Activated CD4-positive, alpha-beta T cell treated with anti-CD3 and anti-CD28 coated beads for 24 hours (primary cell): ENCODE measurements at regions not wholly inside any gene's neighbourhood (a gene's known extent, or its start where the extent isn't known, plus 50 kb on each side); places are given as distances from the start of the nearest gene placed in this dataset.

Experiments
- DNase-seq, 2 donors: peaks; one replicate each; pipeline ENCODE4 v3.0.0-alpha.2; 2020; ENCODE audit warnings: low read depth in 2 of 2

GRCh38 chr1:170271430-170272161 is 125.8 kb downstream of the NTMT2 start:
- DNase-seq, result no peak

DNA sequence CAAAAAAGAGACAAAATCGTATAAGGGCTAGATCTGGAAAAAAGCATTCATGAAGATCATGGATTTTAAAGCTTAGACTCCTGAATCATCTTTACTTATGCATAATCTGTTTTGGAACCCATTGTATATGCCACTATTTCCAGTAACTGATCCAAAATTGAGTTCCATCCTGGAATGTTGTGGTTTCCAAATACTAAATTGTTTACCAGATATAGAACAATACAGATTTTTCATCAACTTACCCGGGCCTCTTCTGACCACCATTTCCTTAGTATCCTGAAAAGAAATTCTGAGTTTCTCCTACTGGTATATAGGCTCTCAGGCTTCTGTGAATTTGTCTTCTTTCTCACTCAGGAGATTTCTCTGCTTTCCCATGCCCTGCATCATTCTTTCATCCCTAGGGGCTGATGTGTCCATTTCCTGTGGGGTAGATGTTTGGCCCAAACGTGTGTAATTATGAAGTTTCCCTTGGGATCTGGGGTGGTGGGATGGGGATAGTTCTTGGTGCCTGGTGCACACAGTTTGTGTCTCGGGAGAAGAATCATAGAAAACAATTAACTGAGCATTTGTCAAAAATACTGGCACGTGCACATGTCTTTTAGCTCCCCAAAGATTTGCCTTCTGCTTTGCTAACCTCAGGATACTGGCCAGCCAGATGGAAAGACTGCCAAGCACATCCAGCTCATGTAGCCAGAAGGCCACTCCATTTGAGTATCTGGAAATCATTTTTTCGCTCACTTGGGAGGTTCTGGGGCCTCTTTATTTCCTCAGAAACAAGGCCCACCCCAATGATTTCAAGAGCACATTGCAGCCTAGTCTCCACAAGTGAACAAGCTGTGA is 127.8 kb downstream of the NTMT2 start:
- no peak for DNase-seq

- no peak for DNase-seq
These were observed 128.4 kb downstream of the NTMT2 start for GRCh38 chr1:170274131-170274501.

GRCh38 chr1:170277985-170278384 is 132.2 kb downstream of the NTMT2 start:
- DNase-seq, result no peak

DNA sequence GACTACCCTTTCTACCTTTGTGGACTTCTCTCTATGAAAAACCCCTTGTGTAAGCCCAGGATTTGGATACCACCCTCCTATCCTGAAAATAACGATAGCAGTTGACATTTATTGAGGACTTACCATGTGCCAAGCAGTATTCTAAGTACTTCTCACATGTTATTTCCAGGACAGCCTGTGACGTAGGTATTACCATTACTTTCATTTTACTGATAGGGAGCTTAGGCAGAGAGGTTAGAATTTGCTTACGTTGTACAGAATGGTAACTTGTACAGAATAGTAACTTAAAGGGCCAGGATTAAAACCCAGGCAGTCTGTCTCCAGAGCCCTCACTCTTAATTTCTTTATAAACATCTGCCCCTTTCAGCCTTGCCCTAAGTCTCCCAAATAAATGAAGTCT is 138.3 kb downstream of the NTMT2 start:
- DNase-seq, result no peak

DNA sequence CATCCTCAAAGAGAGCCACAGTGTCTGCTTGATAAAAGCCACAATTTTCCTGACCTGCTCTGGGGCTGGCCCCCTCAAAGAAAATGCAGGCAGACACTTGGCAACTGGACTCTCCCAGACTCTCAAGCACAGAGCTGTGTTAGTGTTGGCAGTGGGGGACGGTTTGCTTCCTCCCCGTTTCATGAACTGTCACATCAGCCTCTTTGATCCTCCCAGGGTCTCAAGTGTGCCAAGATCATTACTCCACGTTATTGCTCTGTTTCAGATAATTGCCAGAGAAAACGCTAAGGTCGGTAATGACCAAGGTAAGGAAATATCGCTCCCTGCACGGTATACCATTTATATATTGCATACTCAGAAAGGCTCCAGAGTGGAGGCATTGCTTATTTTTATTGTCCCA is 138.8 kb downstream of the NTMT2 start:
- DNase-seq, result no peak

DNA sequence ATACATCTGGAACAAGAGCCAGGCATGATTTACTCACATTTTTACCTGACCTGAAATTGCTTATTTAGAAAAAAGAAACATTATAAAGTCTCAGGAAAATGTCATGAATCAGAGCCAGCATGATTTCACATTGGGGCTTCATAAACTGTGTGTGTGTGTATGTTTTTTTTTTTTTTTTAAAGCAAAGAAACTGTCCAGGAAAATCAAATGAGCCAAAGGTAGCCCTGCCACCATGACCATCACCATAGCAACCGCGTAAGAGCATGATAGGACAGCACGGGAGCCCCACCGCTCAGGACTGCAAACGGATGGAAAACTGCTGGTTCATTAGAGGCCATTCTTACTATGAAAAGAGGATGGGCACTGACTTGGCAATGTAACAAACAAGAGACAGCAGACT is 139.2 kb downstream of the NTMT2 start:
- no peak for DNase-seq

DNA sequence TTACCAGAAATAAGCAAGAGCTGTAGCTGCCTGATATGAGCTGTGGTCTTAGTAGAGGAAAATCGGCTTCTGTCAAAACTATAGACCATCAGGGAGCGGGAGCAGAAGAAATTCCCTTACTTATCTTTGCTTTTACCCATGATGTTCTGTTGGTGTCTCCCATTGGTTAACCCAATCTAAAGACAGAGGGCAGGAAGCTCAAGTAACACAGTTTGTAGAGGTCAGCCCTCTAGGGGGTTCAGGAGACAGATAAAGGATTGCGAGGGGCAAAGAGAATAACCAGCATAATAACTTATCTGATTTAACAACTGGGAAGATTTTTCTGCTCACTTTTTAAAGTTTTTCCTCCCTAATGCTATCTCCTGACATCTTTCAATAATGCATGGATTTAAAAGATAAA is 142.4 kb downstream of the NTMT2 start:
- DNase-seq, result no peak

DNA sequence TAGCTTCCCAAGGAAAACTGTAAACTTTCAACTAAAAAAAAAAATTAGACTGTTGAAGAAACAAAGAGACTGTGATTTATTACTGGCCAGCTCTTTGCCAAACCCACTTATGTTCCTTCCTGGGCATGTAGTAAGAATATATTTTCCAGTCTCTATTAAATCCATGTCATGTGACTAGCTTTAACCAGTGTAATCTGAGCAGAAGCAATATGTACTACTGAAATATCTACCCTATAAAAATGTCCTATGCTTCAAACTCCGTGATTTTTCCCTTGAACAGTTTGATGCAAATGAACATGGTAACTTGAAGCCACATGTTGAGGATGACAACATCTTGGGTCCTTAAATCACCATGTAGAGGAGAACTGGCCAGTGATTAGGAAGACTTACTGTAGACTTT is 144.5 kb downstream of the NTMT2 start:
- DNase-seq, result no peak

GRCh38 chr1:170290991-170291390 is 145.2 kb downstream of the NTMT2 start:
- no peak for DNase-seq

DNA sequence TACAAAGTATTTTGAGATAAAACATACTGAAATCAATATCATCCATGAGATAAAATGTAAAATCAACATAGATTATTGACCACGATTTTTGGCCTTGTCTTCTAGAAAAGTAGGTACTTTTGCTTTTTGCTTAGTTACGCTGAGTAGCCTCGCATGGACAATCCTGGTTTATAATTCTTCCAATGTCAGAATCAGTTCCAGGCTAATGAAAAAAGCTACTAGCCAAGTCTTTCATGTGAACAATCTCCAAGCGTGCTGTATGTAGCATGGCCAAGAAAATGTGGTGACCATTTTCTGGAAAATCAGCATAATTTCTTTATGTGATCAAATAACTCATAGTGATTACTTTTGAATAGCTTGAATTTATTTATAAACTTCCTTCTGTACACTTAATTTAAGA is 145.8 kb downstream of the NTMT2 start:
- no peak for DNase-seq

- DNase-seq, result no peak
These were observed 150.5 kb downstream of the NTMT2 start for GRCh38 chr1:170296211-170296610.

DNA sequence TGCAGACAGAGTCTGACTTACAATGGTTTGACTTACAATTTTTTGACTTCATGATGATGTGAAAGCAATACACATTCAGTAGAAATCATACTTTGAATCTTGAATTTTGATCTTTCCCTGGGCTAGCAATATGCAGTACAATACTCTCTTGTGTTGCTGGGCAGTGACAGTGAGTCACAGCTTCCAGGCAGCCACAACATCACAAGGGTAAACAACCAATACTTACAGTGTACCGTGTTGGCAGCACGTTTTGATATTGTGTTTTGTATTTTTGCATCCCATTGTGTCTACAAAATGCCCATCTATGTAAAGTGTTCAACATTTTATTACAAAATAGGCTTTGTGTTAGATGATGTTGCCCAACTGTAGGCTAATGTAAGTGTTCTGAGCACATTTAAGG is 150.9 kb downstream of the NTMT2 start:
- no peak for DNase-seq

DNA sequence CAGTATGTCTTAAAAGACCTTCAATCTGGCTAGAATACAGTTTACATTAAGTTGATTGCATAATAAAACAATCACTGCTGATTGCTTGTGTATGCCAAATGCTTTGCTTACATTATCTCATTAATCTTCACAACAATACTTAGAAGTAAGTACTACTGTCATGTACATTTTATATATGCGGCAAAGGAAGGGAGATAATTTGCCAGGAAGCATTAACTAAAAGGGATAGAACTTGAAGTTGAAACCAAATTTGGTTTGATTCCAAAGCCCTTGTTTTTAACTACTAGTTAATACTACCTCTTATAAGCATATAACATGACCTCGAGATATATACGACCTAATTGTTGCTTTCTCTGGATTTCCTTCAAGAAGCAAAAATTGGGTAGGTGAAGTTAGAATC is 155.8 kb downstream of the NTMT2 start:
- no peak for DNase-seq

DNA sequence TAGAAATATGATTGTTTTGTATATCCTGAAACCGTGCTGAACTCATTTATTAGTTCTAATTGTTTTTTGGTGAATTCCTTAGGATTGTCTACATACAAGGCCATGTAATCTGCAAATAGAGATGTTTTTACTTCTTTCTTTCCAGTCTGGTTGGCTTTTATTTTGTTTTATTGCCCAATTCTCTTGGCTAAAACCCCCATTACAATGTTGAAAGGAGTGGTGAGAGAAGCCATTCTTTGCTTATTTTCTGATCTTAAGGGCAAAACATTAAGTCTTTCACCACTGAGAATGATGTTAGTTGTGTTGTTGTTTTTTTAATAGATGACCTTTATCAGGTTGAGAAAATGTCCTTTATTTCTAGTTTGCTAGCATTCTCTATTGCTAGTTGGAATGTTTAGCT is 157.3 kb downstream of the NTMT2 start:
- DNase-seq, result no peak

DNA sequence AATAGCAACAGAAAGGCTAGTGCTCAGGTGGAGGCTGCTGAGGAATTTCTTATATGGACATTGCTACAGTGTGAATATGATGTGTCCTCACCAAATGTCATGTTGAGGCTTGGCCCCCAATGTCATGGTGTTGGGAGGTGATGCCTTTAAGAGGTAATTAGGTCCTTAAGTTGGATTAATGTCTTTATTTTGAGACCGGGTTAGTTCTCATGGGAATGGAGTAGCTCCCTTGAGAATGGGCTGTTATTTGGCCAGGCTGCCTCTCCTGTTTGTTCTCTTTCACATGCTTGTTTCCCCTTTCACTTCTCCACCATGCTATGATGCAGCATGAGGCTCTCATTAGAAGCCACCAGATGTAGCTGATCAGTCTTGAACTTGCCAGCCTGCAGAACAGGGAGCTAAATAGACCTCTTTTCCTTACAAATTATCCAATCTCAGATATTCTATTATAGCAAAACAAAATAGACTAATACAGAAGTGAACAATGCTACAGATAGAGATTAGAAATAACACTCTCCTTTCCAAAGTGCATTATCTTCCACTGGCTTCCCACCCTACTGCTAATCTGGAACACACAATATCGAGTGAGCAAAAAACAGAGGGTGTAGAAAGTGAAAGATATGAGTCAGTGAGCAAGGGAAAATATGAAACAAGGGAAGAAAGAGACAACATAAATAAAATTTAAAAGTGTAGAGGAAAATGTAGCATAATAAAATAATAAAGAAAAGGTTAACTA is 160.2 kb downstream of the NTMT2 start:
- DNase-seq, result no peak

GRCh38 chr1:170306513-170306910 is 160.8 kb downstream of the NTMT2 start:
- no peak for DNase-seq

DNA sequence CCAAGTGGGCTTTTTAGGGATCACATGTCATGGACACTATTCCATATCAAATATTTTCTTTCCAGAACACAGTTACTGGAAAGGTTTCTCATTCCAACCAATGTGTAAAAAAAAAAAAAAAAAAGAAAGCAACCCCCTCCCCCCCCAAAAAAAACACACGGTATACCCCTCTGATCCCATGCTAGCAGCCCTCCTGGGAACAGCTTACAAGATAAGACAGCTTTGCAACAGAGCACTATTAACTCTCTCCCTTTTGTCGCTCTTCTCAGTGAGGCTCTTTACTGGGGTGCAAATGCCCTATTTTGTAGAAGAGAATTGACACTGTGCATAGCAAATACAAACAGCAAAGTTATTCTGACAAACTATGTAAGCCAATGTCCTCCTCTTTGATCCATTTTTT is 161.2 kb downstream of the NTMT2 start:
- DNase-seq, result no peak

- DNase-seq, result no peak
These were observed 161.7 kb downstream of the NTMT2 start for GRCh38 chr1:170307426-170307825.

- DNase-seq, result no peak
These were observed 163.7 kb downstream of the NTMT2 start for GRCh38 chr1:170309389-170310013.

DNA sequence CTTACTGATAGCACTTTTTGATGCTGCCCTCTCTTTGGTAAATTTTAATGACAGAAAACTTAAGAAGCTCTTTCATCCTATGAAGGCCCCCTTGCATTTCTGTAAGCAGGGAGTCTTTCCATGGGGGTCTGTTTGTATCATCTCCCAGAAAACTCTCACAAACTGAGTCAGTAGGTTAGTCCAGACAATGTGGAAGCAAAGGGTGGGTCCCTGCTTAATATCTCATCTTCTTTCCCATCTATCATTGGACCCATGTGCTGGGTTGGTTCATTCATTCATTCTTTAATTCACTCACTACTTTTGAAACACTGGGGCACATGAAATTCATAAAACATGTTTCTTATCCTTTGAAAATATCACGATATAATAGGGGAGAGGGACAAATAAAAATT is 164.3 kb downstream of the NTMT2 start:
- DNase-seq, result no peak

- no peak for DNase-seq
These were observed 165.2 kb downstream of the NTMT2 start for GRCh38 chr1:170310951-170311350.
